ENCODE measurements at regions not wholly inside any gene's neighbourhood (a gene's known extent, or its start where the extent isn't known, plus 50 kb on each side); places are given as distances from the start of the nearest gene placed in this dataset.

GRCh38 chr16:86987746-86988670 lies 329.2 kb downstream of the C16orf95 start:
- no peak for TF ChIP-seq CTCF (conservative IDR thresholded peaks at IDR 0.05; ENCODE audit: low read depth, low read length)
- no peak for DNase-seq (ENCODE audit: low read depth)
- H3K4me3 ChIP-seq (ENCODE audit: low read length) = no peak overlapping the region

GRCh38 chr16:86988920-86989696 lies 328.1 kb downstream of the C16orf95 start:
- TF ChIP-seq CTCF (conservative IDR thresholded peaks at IDR 0.05; ENCODE audit: low read depth, low read length) = no peak
- peak; percentile 39 for DNase-seq (ENCODE audit: low read depth)
- no peak overlapping the region for H3K4me3 ChIP-seq (ENCODE audit: low read length)

GRCh38 chr16:86990451-86990850 lies 326.7 kb downstream of the C16orf95 start:
- H3K4me3 ChIP-seq (ENCODE audit: low read length) = no peak overlapping the region
- no peak for TF ChIP-seq CTCF (conservative IDR thresholded peaks at IDR 0.05; ENCODE audit: low read depth, low read length)
- DNase-seq (ENCODE audit: low read depth) = no peak

GRCh38 chr16:86991679-86992078 lies 325.5 kb downstream of the C16orf95 start:
- TF ChIP-seq CTCF (conservative IDR thresholded peaks at IDR 0.05; ENCODE audit: low read depth, low read length) = no peak
- no peak overlapping the region for H3K4me3 ChIP-seq (ENCODE audit: low read length)
- DNase-seq (ENCODE audit: low read depth) = no peak

GRCh38 chr16:86992587-86992986 lies 324.6 kb downstream of the C16orf95 start:
- no peak overlapping the region for H3K4me3 ChIP-seq (ENCODE audit: low read length)
- TF ChIP-seq CTCF (conservative IDR thresholded peaks at IDR 0.05; ENCODE audit: low read depth, low read length) = no peak
- no peak for DNase-seq (ENCODE audit: low read depth)

GRCh38 chr16:86993426-86994110 lies 323.6 kb downstream of the C16orf95 start:
- no peak for TF ChIP-seq CTCF (conservative IDR thresholded peaks at IDR 0.05; ENCODE audit: low read depth, low read length)
- H3K4me3 ChIP-seq (ENCODE audit: low read length) = no peak overlapping the region
- no peak for DNase-seq (ENCODE audit: low read depth)
